ENCODE measurements at regions not wholly inside any gene's neighbourhood (a gene's known extent, or its start where the extent isn't known, plus 50 kb on each side); places are given as distances from the start of the nearest gene placed in this dataset.

- no peak overlapping the region for H3K4me3 ChIP-seq (IDR thresholded peaks at IDR 0.05; ENCODE audit: insufficient read depth, low read depth, low read length)
- H3K79me2 ChIP-seq (ENCODE audit: insufficient read depth, low read depth): no peaks in the 10 kb centered on the region
- H4K20me1 ChIP-seq (ENCODE audit: insufficient read depth): no peaks in the 10 kb centered on the region
- H3K27ac ChIP-seq: no peak overlapping the region
- H2AFZ ChIP-seq (ENCODE audit: low read depth): no peak overlapping the region
- no peaks in the 10 kb centered on the region for H3K27me3 ChIP-seq (ENCODE audit: insufficient read depth, low read depth)
- no peaks in the 10 kb centered on the region for H3K4me1 ChIP-seq (ENCODE audit: low read depth, poor library complexity, severe bottlenecking)
- no peaks in the 10 kb centered on the region for H3K36me3 ChIP-seq (ENCODE audit: insufficient read depth)
- H3K4me2 ChIP-seq: no peak overlapping the region
- TF ChIP-seq CTCF (conservative IDR thresholded peaks at IDR 0.05; ENCODE audit: low read depth, low read length): no peak
- no peak overlapping the region for H3K9ac ChIP-seq
These were observed 268.6 kb downstream of the CCDC59 start for GRCh38 chr12:82089369-82090121.

GRCh38 chr12:82082501-82082900, 275.7 kb downstream of the CCDC59 start:
- no peaks in the 10 kb centered on the region for H3K79me2 ChIP-seq (ENCODE audit: insufficient read depth, low read depth)

GRCh38 chr12:82069931-82070514, 288.2 kb downstream of the CCDC59 start:
- no peak overlapping the region for H3K9ac ChIP-seq
- H3K36me3 ChIP-seq (ENCODE audit: insufficient read depth): no peaks in the 10 kb centered on the region
- H3K4me3 ChIP-seq (IDR thresholded peaks at IDR 0.05; ENCODE audit: insufficient read depth, low read depth, low read length): no peak overlapping the region
- no peaks in the 10 kb centered on the region for H3K4me1 ChIP-seq (ENCODE audit: low read depth, poor library complexity, severe bottlenecking)
- no peak for TF ChIP-seq CTCF (conservative IDR thresholded peaks at IDR 0.05; ENCODE audit: low read depth, low read length)
- no peak overlapping the region for H2AFZ ChIP-seq (ENCODE audit: low read depth)
- H3K79me2 ChIP-seq (ENCODE audit: insufficient read depth, low read depth): no peaks in the 10 kb centered on the region
- H3K4me2 ChIP-seq: no peak overlapping the region
- no peaks in the 10 kb centered on the region for H3K27me3 ChIP-seq (ENCODE audit: insufficient read depth, low read depth)
- no peak overlapping the region for H3K27ac ChIP-seq
- no peaks in the 10 kb centered on the region for H4K20me1 ChIP-seq (ENCODE audit: insufficient read depth)

More at GRCh38 chr12:82082501-82082900, 275.7 kb downstream of the CCDC59 start:
- Histone ChIP-seq H2AFZ (ENCODE audit: low read depth) (no peak overlapping the region), H3K4me1 (ENCODE audit: low read depth, poor library complexity, severe bottlenecking) (no peaks in the 10 kb centered on the region), H4K20me1 (ENCODE audit: insufficient read depth) (no peaks in the 10 kb centered on the region), H3K36me3 (ENCODE audit: insufficient read depth) (no peaks in the 10 kb centered on the region), H3K4me2 (no peak overlapping the region), H3K27me3 (ENCODE audit: insufficient read depth, low read depth) (no peaks in the 10 kb centered on the region), H3K9ac (no peak overlapping the region), H3K4me3 (IDR thresholded peaks at IDR 0.05; ENCODE audit: insufficient read depth, low read depth, low read length) (no peak overlapping the region), H3K27ac (no peak overlapping the region)
- TF ChIP-seq CTCF (conservative IDR thresholded peaks at IDR 0.05; ENCODE audit: low read depth, low read length): no peak

GRCh38 chr12:82058197-82058596, 299.0 kb upstream of the PPFIA2 start:
- H4K20me1 ChIP-seq (ENCODE audit: insufficient read depth): no peaks in the 10 kb centered on the region
- no peak overlapping the region; the same call in 1 of the 2 replicates for H3K27ac ChIP-seq
- H3K4me3 ChIP-seq (IDR thresholded peaks at IDR 0.05; ENCODE audit: insufficient read depth, low read depth, low read length): no peak overlapping the region
- no peak overlapping the region for H3K9ac ChIP-seq
- no peak for TF ChIP-seq CTCF (conservative IDR thresholded peaks at IDR 0.05; ENCODE audit: low read depth, low read length)
- no peaks in the 10 kb centered on the region for H3K36me3 ChIP-seq (ENCODE audit: insufficient read depth)
- peaks cover 21% of the 10 kb centered on the region for H3K4me1 ChIP-seq (ENCODE audit: low read depth, poor library complexity, severe bottlenecking)
- no peaks in the 10 kb centered on the region for H3K79me2 ChIP-seq (ENCODE audit: insufficient read depth, low read depth)
- no peak overlapping the region for H2AFZ ChIP-seq (ENCODE audit: low read depth)
- no peaks in the 10 kb centered on the region for H3K27me3 ChIP-seq (ENCODE audit: insufficient read depth, low read depth)
- peak overlapping the region; percentile 22; the same call in 1 of the 2 replicates for H3K4me2 ChIP-seq

Data from KMS-11 (cell line).